ENCODE measurements at regions not wholly inside any gene's neighbourhood (a gene's known extent, or its start where the extent isn't known, plus 50 kb on each side); places are given as distances from the start of the nearest gene placed in this dataset.

- no peaks in the 10 kb centered on the region for H3K27me3 ChIP-seq
- 73 to 94% methylated on average over 3 of the region's 3 CpGs for WGBS, 2 donors (ENCODE audit: low coverage in 1 of 2)
- H3K4me3 ChIP-seq = no peak overlapping the region
- H3K27ac ChIP-seq = no peak overlapping the region
- H3K9me3 ChIP-seq = no peaks in the 10 kb centered on the region
- no peaks in the 10 kb centered on the region for H3K4me1 ChIP-seq
- TF ChIP-seq POLR2A (IDR thresholded peaks at IDR 0.05) = no peak
- TF ChIP-seq POLR2AphosphoS5 (IDR thresholded peaks at IDR 0.05) = no peak
- no peak for TF ChIP-seq CTCF (IDR thresholded peaks at IDR 0.05)
- TF ChIP-seq EP300 (IDR thresholded peaks at IDR 0.05) = no peak
- no peaks in the 10 kb centered on the region for H3K36me3 ChIP-seq
- ATAC-seq = no peak
Observed at GRCh38 chr4:135007400-135007799, 805.8 kb upstream of the PABPC4L start.

GRCh38 chr4:134999169-134999568, 797.6 kb upstream of the PABPC4L start:
- no peak for TF ChIP-seq CTCF (IDR thresholded peaks at IDR 0.05)
- TF ChIP-seq POLR2A (IDR thresholded peaks at IDR 0.05) = no peak
- TF ChIP-seq EP300 (IDR thresholded peaks at IDR 0.05) = no peak
- no peak for TF ChIP-seq POLR2AphosphoS5 (IDR thresholded peaks at IDR 0.05)

GRCh38 chr4:134961963-134962362, 760.4 kb upstream of the PABPC4L start:
- Histone ChIP-seq H3K27me3 (no peaks in the 10 kb centered on the region), H3K36me3 (no peaks in the 10 kb centered on the region), H3K4me3 (no peak overlapping the region), H3K27ac (no peak overlapping the region), H3K9me3 (peaks cover 0 to 4% (median 0%) of the 10 kb centered on the region in 3 donors), H3K4me1 (no peaks in the 10 kb centered on the region)
- no peak for ATAC-seq
- 40 to 69% methylated on average over 1 to 3 of the region's 3 CpGs for WGBS, 2 donors (ENCODE audit: low coverage in 1 of 2)
- TF ChIP-seq CTCF (IDR thresholded peaks at IDR 0.05) (no peak), POLR2A (IDR thresholded peaks at IDR 0.05) (no peak), EP300 (IDR thresholded peaks at IDR 0.05) (no peak), POLR2AphosphoS5 (IDR thresholded peaks at IDR 0.05) (no peak)

More at GRCh38 chr4:134999169-134999568, 797.6 kb upstream of the PABPC4L start:
- Histone ChIP-seq H3K27me3 (no peaks in the 10 kb centered on the region), H3K4me1 (no peaks in the 10 kb centered on the region), H3K9me3 (peaks cover 0 to 1% (median 0%) of the 10 kb centered on the region in 3 donors), H3K4me3 (no peak overlapping the region), H3K27ac (no peak overlapping the region), H3K36me3 (no peaks in the 10 kb centered on the region)
- no peak for ATAC-seq
- WGBS, 2 donors (ENCODE audit: low coverage in 1 of 2) = 60 to 73% methylated on average over 2 of the region's 2 CpGs

GRCh38 chr4:134958862-134959261, 757.3 kb upstream of the PABPC4L start:
- Histone ChIP-seq H3K4me3 (no peak overlapping the region), H3K27me3 (no peaks in the 10 kb centered on the region), H3K27ac (no peak overlapping the region), H3K9me3 (no peaks in the 10 kb centered on the region), H3K4me1 (no peaks in the 10 kb centered on the region), H3K36me3 (no peaks in the 10 kb centered on the region)
- no peak for ATAC-seq
- 71 to 85% methylated on average over 1 of the region's 1 CpG for WGBS, 2 donors (ENCODE audit: low coverage in 1 of 2)
- TF ChIP-seq CTCF (IDR thresholded peaks at IDR 0.05) (no peak), POLR2A (IDR thresholded peaks at IDR 0.05) (no peak), EP300 (IDR thresholded peaks at IDR 0.05) (no peak), POLR2AphosphoS5 (IDR thresholded peaks at IDR 0.05) (no peak)

- no peaks in the 10 kb centered on the region for H3K36me3 ChIP-seq
- no peak for TF ChIP-seq CTCF (IDR thresholded peaks at IDR 0.05)
- no peak for TF ChIP-seq POLR2AphosphoS5 (IDR thresholded peaks at IDR 0.05)
- no peak for TF ChIP-seq POLR2A (IDR thresholded peaks at IDR 0.05)
- no peak for TF ChIP-seq EP300 (IDR thresholded peaks at IDR 0.05)
- WGBS, 2 donors (ENCODE audit: low coverage in 1 of 2) = 55 to 75% methylated on average over 1 of the region's 1 CpG
- no peaks in the 10 kb centered on the region for H3K9me3 ChIP-seq
- H3K4me3 ChIP-seq = no peak overlapping the region
- H3K27ac ChIP-seq = no peak overlapping the region
- no peaks in the 10 kb centered on the region for H3K27me3 ChIP-seq
- ATAC-seq = no peak
- H3K4me1 ChIP-seq = no peaks in the 10 kb centered on the region
Observed at GRCh38 chr4:134955059-134955458, 753.5 kb upstream of the PABPC4L start.

Measured in gastroesophageal sphincter (tissue), 4 donors.